ENCODE measurements at regions not wholly inside any gene's neighbourhood (a gene's known extent, or its start where the extent isn't known, plus 50 kb on each side); places are given as distances from the start of the nearest gene placed in this dataset.

GRCh38 chr1:80818211-80818610 is 982.5 kb upstream of the ADGRL2 start:
- H2AFZ ChIP-seq, result no peak overlapping the region
- in situ Hi-C loops (cut with MboI), result no loop called here
- no peaks in the 10 kb centered on the region for H3K4me1 ChIP-seq (ENCODE audit: insufficient read depth)
- H4K20me1 ChIP-seq (ENCODE audit: insufficient read depth), result no peaks in the 10 kb centered on the region
- H3K9me3 ChIP-seq (ENCODE audit: low read depth), result peaks cover 5% of the 10 kb centered on the region
- no peaks in the 10 kb centered on the region for H3K36me3 ChIP-seq (ENCODE audit: low read depth)
- no peak overlapping the region for H3K4me2 ChIP-seq (ENCODE audit: unreplicated experiment)
- H3K27me3 ChIP-seq (replicated peaks; ENCODE audit: insufficient read depth), result no peaks in the 10 kb centered on the region
- H3K79me2 ChIP-seq (ENCODE audit: insufficient read depth), result no peaks in the 10 kb centered on the region
- WGBS, 2 experiments (ENCODE audit: low coverage in 1 of 2, low lambda C conversion rate in 2 of 2, missing lambda C conversion rate in 2 of 2), result 2 to 5% methylated on average over 1 of the region's 1 CpG
- H3K9me2 ChIP-seq (ENCODE audit: insufficient read depth), result no peaks in the 10 kb centered on the region
- DNase-seq, result no peak
- no peaks in the 10 kb centered on the region for H3F3A ChIP-seq (ENCODE audit: insufficient read depth)
- H3K27ac ChIP-seq, result no peak overlapping the region
- no peak for TF ChIP-seq EZH2phosphoT487 (IDR thresholded peaks at IDR 0.05; ENCODE audit: insufficient read depth, low read depth)
- no peak overlapping the region for H3K9ac ChIP-seq
- H3K4me3 ChIP-seq, result no peak overlapping the region

- Histone ChIP-seq H3K4me1 (ENCODE audit: insufficient read depth) (no peaks in the 10 kb centered on the region), H3K27me3 (replicated peaks; ENCODE audit: insufficient read depth) (no peaks in the 10 kb centered on the region), H3K27ac (no peak overlapping the region), H3K9me2 (ENCODE audit: insufficient read depth) (no peaks in the 10 kb centered on the region), H3K4me3 (no peak overlapping the region), H3F3A (ENCODE audit: insufficient read depth) (no peaks in the 10 kb centered on the region), H4K20me1 (ENCODE audit: insufficient read depth) (no peaks in the 10 kb centered on the region), H3K4me2 (ENCODE audit: unreplicated experiment) (no peak overlapping the region), H3K79me2 (ENCODE audit: insufficient read depth) (no peaks in the 10 kb centered on the region), H3K9me3 (ENCODE audit: low read depth) (no peaks in the 10 kb centered on the region), H3K36me3 (ENCODE audit: low read depth) (no peaks in the 10 kb centered on the region), H2AFZ (no peak overlapping the region), H3K9ac (no peak overlapping the region)
- DNase-seq, result no peak
- 0 to 1% methylated on average over 2 of the region's 2 CpGs for WGBS, 2 experiments (ENCODE audit: low coverage in 1 of 2, low lambda C conversion rate in 2 of 2, missing lambda C conversion rate in 2 of 2)
- TF ChIP-seq EZH2 (IDR thresholded peaks at IDR 0.05; ENCODE audit: insufficient read depth, poor library complexity, severe bottlenecking) (no peak), EZH2phosphoT487 (IDR thresholded peaks at IDR 0.05; ENCODE audit: insufficient read depth, low read depth) (no peak)
- in situ Hi-C loops (cut with MboI), result no loop called here
These were observed 992.8 kb upstream of the ADGRL2 start for GRCh38 chr1:80807981-80808380.

- Histone ChIP-seq H3K4me1 (ENCODE audit: insufficient read depth) (no peaks in the 10 kb centered on the region), H2AFZ (no peak overlapping the region), H3K79me2 (ENCODE audit: insufficient read depth) (no peaks in the 10 kb centered on the region), H3K9ac (no peak overlapping the region), H3K27me3 (replicated peaks; ENCODE audit: insufficient read depth) (no peaks in the 10 kb centered on the region), H3F3A (ENCODE audit: insufficient read depth) (no peaks in the 10 kb centered on the region), H3K36me3 (ENCODE audit: low read depth) (no peaks in the 10 kb centered on the region), H3K9me3 (ENCODE audit: low read depth) (no peaks in the 10 kb centered on the region), H3K4me3 (no peak overlapping the region), H3K9me2 (ENCODE audit: insufficient read depth) (no peaks in the 10 kb centered on the region), H3K27ac (no peak overlapping the region), H4K20me1 (ENCODE audit: insufficient read depth) (no peaks in the 10 kb centered on the region), H3K4me2 (ENCODE audit: unreplicated experiment) (no peak overlapping the region)
- in situ Hi-C loops (cut with MboI), result no loop called here
- TF ChIP-seq EZH2 (IDR thresholded peaks at IDR 0.05; ENCODE audit: insufficient read depth, poor library complexity, severe bottlenecking) (no peak), EZH2phosphoT487 (IDR thresholded peaks at IDR 0.05; ENCODE audit: insufficient read depth, low read depth) (no peak)
- no peak for DNase-seq
- WGBS, 2 experiments (ENCODE audit: low coverage in 1 of 2, low lambda C conversion rate in 2 of 2, missing lambda C conversion rate in 2 of 2), result 25 to 29% methylated on average over 2 of the region's 2 CpGs
These were observed 994.3 kb upstream of the ADGRL2 start for GRCh38 chr1:80806431-80806830.

- TF ChIP-seq EZH2 (IDR thresholded peaks at IDR 0.05; ENCODE audit: insufficient read depth, poor library complexity, severe bottlenecking), result no peak
- no peak for TF ChIP-seq EZH2phosphoT487 (IDR thresholded peaks at IDR 0.05; ENCODE audit: insufficient read depth, low read depth)
- Histone ChIP-seq H2AFZ (no peak overlapping the region), H3K9me2 (ENCODE audit: insufficient read depth) (no peaks in the 10 kb centered on the region), H3K4me2 (ENCODE audit: unreplicated experiment) (no peak overlapping the region), H4K20me1 (ENCODE audit: insufficient read depth) (no peaks in the 10 kb centered on the region), H3F3A (ENCODE audit: insufficient read depth) (no peaks in the 10 kb centered on the region), H3K4me3 (no peak overlapping the region), H3K4me1 (ENCODE audit: insufficient read depth) (no peaks in the 10 kb centered on the region), H3K79me2 (ENCODE audit: insufficient read depth) (no peaks in the 10 kb centered on the region), H3K27me3 (replicated peaks; ENCODE audit: insufficient read depth) (no peaks in the 10 kb centered on the region), H3K36me3 (ENCODE audit: low read depth) (no peaks in the 10 kb centered on the region), H3K9ac (no peak overlapping the region), H3K27ac (no peak overlapping the region), H3K9me3 (ENCODE audit: low read depth) (no peaks in the 10 kb centered on the region)
- no peak for DNase-seq
- in situ Hi-C loops (cut with MboI), result no loop called here
These were observed 999.0 kb upstream of the ADGRL2 start for GRCh38 chr1:80801695-80802094.

- H3K9me3 ChIP-seq (ENCODE audit: low read depth), result no peaks in the 10 kb centered on the region
- WGBS, 2 experiments (ENCODE audit: low coverage in 1 of 2, low lambda C conversion rate in 2 of 2, missing lambda C conversion rate in 2 of 2), result 12 to 13% methylated on average over 2 of the region's 2 CpGs
- no peak overlapping the region for H3K9ac ChIP-seq
- no peaks in the 10 kb centered on the region for H3K36me3 ChIP-seq (ENCODE audit: low read depth)
- no peak overlapping the region for H3K4me3 ChIP-seq
- no peak for TF ChIP-seq EZH2phosphoT487 (IDR thresholded peaks at IDR 0.05; ENCODE audit: insufficient read depth, low read depth)
- no peak for TF ChIP-seq EZH2 (IDR thresholded peaks at IDR 0.05; ENCODE audit: insufficient read depth, poor library complexity, severe bottlenecking)
- H3K9me2 ChIP-seq (ENCODE audit: insufficient read depth), result no peaks in the 10 kb centered on the region
- no peaks in the 10 kb centered on the region for H3K4me1 ChIP-seq (ENCODE audit: insufficient read depth)
- H3F3A ChIP-seq (ENCODE audit: insufficient read depth), result no peaks in the 10 kb centered on the region
- in situ Hi-C loops (cut with MboI), result no loop called here
- H3K79me2 ChIP-seq (ENCODE audit: insufficient read depth), result no peaks in the 10 kb centered on the region
- H4K20me1 ChIP-seq (ENCODE audit: insufficient read depth), result no peaks in the 10 kb centered on the region
- H3K4me2 ChIP-seq (ENCODE audit: unreplicated experiment), result no peak overlapping the region
- H3K27me3 ChIP-seq (replicated peaks; ENCODE audit: insufficient read depth), result no peaks in the 10 kb centered on the region
- no peak overlapping the region for H2AFZ ChIP-seq
- DNase-seq, result no peak
- H3K27ac ChIP-seq, result no peak overlapping the region
These were observed 1001.3 kb upstream of the ADGRL2 start for GRCh38 chr1:80799457-80799856.

All from GM23248 (cell line).